ENCODE measurements at regions not wholly inside any gene's neighbourhood (a gene's known extent, or its start where the extent isn't known, plus 50 kb on each side); places are given as distances from the start of the nearest gene placed in this dataset.
"Not testable (repeated sequence)": the region's sequence is repeated elsewhere in the genome, so short reads cannot be mapped to it uniquely, and the experiment has no call there.

GRCh38 chr14:105647426-105647783 is 121.0 kb downstream of the TMEM121 start:
- TF ChIP-seq CTCF (IDR thresholded peaks at IDR 0.05); EZH2 (IDR thresholded peaks at IDR 0.05; ENCODE audit: borderline replicate concordance, insufficient read depth, low read depth, low read length, poor library complexity, severe bottlenecking): not testable (repeated sequence)
